Karpas-422 (cell line): ENCODE measurements at regions not wholly inside any gene's neighbourhood (a gene's known extent, or its start where the extent isn't known, plus 50 kb on each side); places are given as distances from the start of the nearest gene placed in this dataset.

Source experiments
- DNase-seq: peaks from one replicate; pipeline ENCODE4 v3.0.0-alpha.2; 2015
- H2AFZ ChIP-seq: fragments of 200-600 bp; sonication (generic); 2 replicates; pipeline ENCODE4 v1.6.1; 2014; ENCODE audit warnings: antibody characterized with exemption, low read length, mixed read lengths
- H3K27ac ChIP-seq: fragments of 200-600 bp; sonication (generic); 2 replicates; pipeline ENCODE4 v1.5.1; 2014; ENCODE audit warnings: mild to moderate bottlenecking, low read length, moderate library complexity
- H3K27me3 ChIP-seq: fragments of 200-600 bp; sonication (generic); 2 replicates; pipeline ENCODE4 v1.6.1; 2014; ENCODE audit warnings: low read length, mixed read lengths
- H3K36me3 ChIP-seq: fragments of 200-600 bp; sonication (generic); 2 replicates; pipeline ENCODE4 v1.6.1; 2014; ENCODE audit warnings: low read length, mixed read lengths; ENCODE audit not compliant: insufficient read depth
- H3K4me1 ChIP-seq: fragments of 200-600 bp; sonication (generic); 2 replicates; pipeline ENCODE4 v1.6.1; 2014; ENCODE audit warnings: mild to moderate bottlenecking, low read length, mixed read lengths
- H3K4me2 ChIP-seq: fragments of 200-600 bp; sonication (generic); 2 replicates; pipeline ENCODE4 v1.6.1; 2014; ENCODE audit warnings: low read length, low read depth, mild to moderate bottlenecking; ENCODE audit not compliant: poor library complexity, severe bottlenecking
- H3K4me3 ChIP-seq: fragments of 200-600 bp; sonication (generic); 2 replicates; pipeline ENCODE4 v1.5.1; 2014; ENCODE audit warnings: mild to moderate bottlenecking, antibody characterized with exemption, low read length, mixed read lengths
- H3K79me2 ChIP-seq: fragments of 200-600 bp; sonication (generic); 2 replicates; pipeline ENCODE4 v1.6.1; 2014; ENCODE audit warnings: mild to moderate bottlenecking, low read length, mixed read lengths
- H3K9ac ChIP-seq: fragments of 200-600 bp; sonication (generic); 2 replicates; pipeline ENCODE4 v1.6.0; 2014; ENCODE audit warnings: low read length
- H3K9me2 ChIP-seq: fragments of 200-600 bp; sonication (generic), shearing (Covaris generic); replicated peaks from 2 replicates; pipeline ENCODE4 v1.6.0; 2014; ENCODE audit warnings: mild to moderate bottlenecking, low read length, moderate library complexity; ENCODE audit not compliant: insufficient read depth
- H3K9me3 ChIP-seq: fragments of 300-700, 200-600 bp; sonication (generic); 2 replicates; pipeline ENCODE4 v1.6.1; 2014; ENCODE audit warnings: low read length, mixed read lengths
- H4K20me1 ChIP-seq: fragments of 200-600 bp; sonication (generic); 2 replicates; pipeline ENCODE4 v1.6.1; 2014; ENCODE audit warnings: mild to moderate bottlenecking, antibody characterized with exemption, low read length, low read depth; ENCODE audit not compliant: insufficient read depth

DNA sequence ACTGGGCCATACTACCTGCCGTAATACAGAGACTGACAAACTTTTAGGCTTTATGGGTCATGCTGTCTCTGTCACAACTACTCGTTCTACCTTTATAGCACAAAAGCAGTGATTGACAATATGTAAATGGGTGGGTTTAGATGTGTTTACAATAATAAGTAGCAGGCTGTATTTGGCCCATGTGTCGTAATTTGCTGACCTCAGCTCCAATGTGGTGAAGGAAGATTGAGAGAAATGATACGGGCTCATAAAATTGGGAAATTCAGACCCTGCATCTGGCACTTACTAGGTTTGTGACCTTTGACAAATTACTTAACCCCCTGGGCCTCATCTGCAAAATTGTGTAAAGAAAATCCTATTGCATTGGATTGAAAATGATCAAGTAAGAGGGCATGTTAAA, 150.8 kb upstream of the NPSR1 start:
- H3K36me3 ChIP-seq: no peaks in the 10 kb centered on the region
- no peaks in the 10 kb centered on the region for H3K4me1 ChIP-seq
- no peaks in the 10 kb centered on the region for H3K79me2 ChIP-seq
- no peak overlapping the region for H3K4me2 ChIP-seq
- no peaks in the 10 kb centered on the region; the same call in 1 of the 2 replicates for H3K9me3 ChIP-seq
- H2AFZ ChIP-seq: no peak overlapping the region
- H3K27me3 ChIP-seq: no peaks in the 10 kb centered on the region
- no peaks in the 10 kb centered on the region for H3K9me2 ChIP-seq
- no peak overlapping the region for H3K4me3 ChIP-seq
- no peaks in the 10 kb centered on the region for H4K20me1 ChIP-seq
- H3K27ac ChIP-seq: no peak overlapping the region
- DNase-seq: no peak
- H3K9ac ChIP-seq: no peak overlapping the region

GRCh38 chr7:34523226-34523918, 134.6 kb upstream of the NPSR1 start:
- Histone ChIP-seq H3K36me3 (no peaks in the 10 kb centered on the region), H3K9ac (no peak overlapping the region), H3K79me2 (no peaks in the 10 kb centered on the region), H3K9me2 (no peaks in the 10 kb centered on the region), H3K9me3 (no peaks in the 10 kb centered on the region), H4K20me1 (no peaks in the 10 kb centered on the region), H3K4me2 (no peak overlapping the region), H3K4me3 (no peak overlapping the region), H3K27me3 (no peaks in the 10 kb centered on the region), H3K27ac (no peak overlapping the region), H2AFZ (no peak overlapping the region), H3K4me1 (no peaks in the 10 kb centered on the region)
- no peak for DNase-seq

GRCh38 chr7:34530259-34530658, 127.8 kb upstream of the NPSR1 start:
- Histone ChIP-seq H3K9me2 (no peaks in the 10 kb centered on the region), H3K9ac (no peak overlapping the region), H3K36me3 (no peaks in the 10 kb centered on the region), H3K79me2 (no peaks in the 10 kb centered on the region), H2AFZ (no peak overlapping the region), H3K9me3 (no peaks in the 10 kb centered on the region), H3K27ac (no peak overlapping the region), H4K20me1 (no peaks in the 10 kb centered on the region), H3K27me3 (no peaks in the 10 kb centered on the region), H3K4me3 (no peak overlapping the region), H3K4me1 (no peaks in the 10 kb centered on the region), H3K4me2 (no peak overlapping the region)
- DNase-seq: no peak

DNA sequence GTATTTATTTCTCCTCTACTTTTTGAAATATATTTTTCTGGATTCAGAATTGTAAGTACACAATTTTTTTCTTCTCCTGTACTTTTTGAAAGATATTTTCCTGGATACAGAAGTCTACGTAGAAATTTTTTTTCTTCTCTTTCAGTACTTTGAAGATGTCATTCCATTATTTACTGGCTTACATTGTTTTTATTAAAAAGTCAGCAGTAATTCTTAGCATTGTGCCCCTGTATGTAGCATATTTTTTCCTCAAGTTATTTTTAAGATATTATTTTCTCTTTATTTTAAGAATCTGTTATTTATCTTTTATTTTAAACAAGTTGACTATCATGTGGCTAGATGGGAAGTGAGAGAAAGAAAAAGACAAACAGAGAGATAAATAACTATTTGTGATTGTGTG, 119.0 kb upstream of the NPSR1 start:
- no peak overlapping the region for H3K27ac ChIP-seq
- no peaks in the 10 kb centered on the region for H4K20me1 ChIP-seq
- no peaks in the 10 kb centered on the region for H3K79me2 ChIP-seq
- no peak overlapping the region for H3K4me2 ChIP-seq
- no peak overlapping the region for H2AFZ ChIP-seq
- no peaks in the 10 kb centered on the region for H3K4me1 ChIP-seq
- H3K27me3 ChIP-seq: no peaks in the 10 kb centered on the region
- H3K9ac ChIP-seq: no peak overlapping the region
- H3K9me3 ChIP-seq: no peaks in the 10 kb centered on the region
- no peaks in the 10 kb centered on the region for H3K9me2 ChIP-seq
- H3K4me3 ChIP-seq: no peak overlapping the region
- H3K36me3 ChIP-seq: no peaks in the 10 kb centered on the region
- DNase-seq: no peak

- no peaks in the 10 kb centered on the region for H3K27me3 ChIP-seq
- no peak overlapping the region for H3K27ac ChIP-seq
- H3K9ac ChIP-seq: no peak overlapping the region
- H3K9me2 ChIP-seq: no peaks in the 10 kb centered on the region
- no peaks in the 10 kb centered on the region for H3K4me1 ChIP-seq
- H3K79me2 ChIP-seq: no peaks in the 10 kb centered on the region
- DNase-seq: no peak
- H3K4me3 ChIP-seq: no peak overlapping the region
- H3K9me3 ChIP-seq: no peaks in the 10 kb centered on the region
- H4K20me1 ChIP-seq: no peaks in the 10 kb centered on the region
- H3K4me2 ChIP-seq: no peak overlapping the region
- H3K36me3 ChIP-seq: no peaks in the 10 kb centered on the region
- H2AFZ ChIP-seq: no peak overlapping the region
Observed at GRCh38 chr7:34544621-34545020, 113.4 kb upstream of the NPSR1 start.

GRCh38 chr7:34550996-34551395, 107.0 kb upstream of the NPSR1 start:
- Histone ChIP-seq H3K4me3 (no peak overlapping the region), H2AFZ (no peak overlapping the region), H4K20me1 (no peaks in the 10 kb centered on the region), H3K79me2 (no peaks in the 10 kb centered on the region), H3K9me3 (no peaks in the 10 kb centered on the region), H3K27me3 (no peaks in the 10 kb centered on the region), H3K9ac (no peak overlapping the region), H3K27ac (no peak overlapping the region), H3K36me3 (no peaks in the 10 kb centered on the region), H3K9me2 (no peaks in the 10 kb centered on the region), H3K4me2 (no peak overlapping the region), H3K4me1 (no peaks in the 10 kb centered on the region)
- DNase-seq: no peak

DNA sequence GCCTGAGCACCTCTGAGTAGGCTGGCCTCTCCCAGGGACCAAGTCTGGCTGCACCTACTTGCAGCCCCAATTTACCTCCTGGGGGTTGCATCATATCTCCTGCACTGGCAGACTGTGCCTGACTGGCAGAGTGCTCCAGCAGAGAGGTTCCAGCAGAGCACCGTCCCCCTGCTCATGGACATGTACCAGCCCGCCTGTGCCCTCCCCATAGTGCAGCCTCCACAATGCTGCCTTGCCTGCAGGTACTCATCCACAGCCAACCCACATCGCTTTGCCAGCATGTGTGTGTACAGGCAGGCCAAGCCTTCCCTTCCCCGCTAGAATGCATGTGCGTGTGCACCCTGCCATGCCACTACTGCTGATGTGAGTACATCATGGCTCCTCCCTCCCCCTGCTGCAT, 105.5 kb upstream of the NPSR1 start:
- H3K4me3 ChIP-seq: no peak overlapping the region

DNA sequence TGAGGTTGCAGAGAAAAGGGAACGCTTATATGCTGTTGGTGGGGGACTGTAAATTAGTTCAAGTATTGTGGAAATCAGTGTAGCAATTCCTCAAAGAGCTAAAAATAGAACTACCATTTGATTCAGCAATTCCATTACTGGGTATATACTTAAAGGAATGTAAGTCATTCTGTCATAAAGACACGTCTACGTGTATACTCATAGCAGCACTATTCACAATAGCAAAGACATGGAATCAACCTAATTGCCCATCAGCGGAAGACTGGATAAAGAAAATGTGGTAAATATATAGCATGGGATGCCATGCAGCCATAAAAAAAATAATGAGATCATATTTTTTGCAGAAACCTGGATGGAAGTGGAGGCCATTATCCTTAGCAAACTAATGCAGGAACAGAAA, 100.0 kb upstream of the NPSR1 start:
- Histone ChIP-seq H3K27me3 (no peaks in the 10 kb centered on the region), H2AFZ (no peak overlapping the region), H3K4me1 (no peaks in the 10 kb centered on the region), H3K4me3 (no peak overlapping the region), H3K9me2 (no peaks in the 10 kb centered on the region), H3K79me2 (no peaks in the 10 kb centered on the region), H3K9me3 (no peaks in the 10 kb centered on the region), H3K9ac (no peak overlapping the region), H3K36me3 (no peaks in the 10 kb centered on the region), H3K27ac (no peak overlapping the region), H3K4me2 (no peak overlapping the region), H4K20me1 (no peaks in the 10 kb centered on the region)
- no peak for DNase-seq

More for the DNA sequence above, 105.5 kb upstream of the NPSR1 start:
- Histone ChIP-seq H3K4me1 (no peaks in the 10 kb centered on the region), H3K36me3 (no peaks in the 10 kb centered on the region), H3K79me2 (no peaks in the 10 kb centered on the region), H3K9me2 (no peaks in the 10 kb centered on the region), H2AFZ (no peak overlapping the region), H3K9ac (no peak overlapping the region), H3K4me2 (no peak overlapping the region), H3K27ac (no peak overlapping the region), H4K20me1 (no peaks in the 10 kb centered on the region), H3K27me3 (no peaks in the 10 kb centered on the region), H3K9me3 (no peaks in the 10 kb centered on the region)
- DNase-seq: no peak
